GM19452 (cell line): ENCODE measurements at regions not wholly inside any gene's neighbourhood (a gene's known extent, or its start where the extent isn't known, plus 50 kb on each side); places are given as distances from the start of the nearest gene placed in this dataset.
"Not testable (repeated sequence)": the region's sequence is repeated elsewhere in the genome, so short reads cannot be mapped to it uniquely, and the experiment has no call there.

Source experiments
- ATAC-seq: cut with Tn5 transposase; IDR thresholded peaks from one replicate; pipeline ENCODE4 v1.9.1; 2021; ENCODE audit not compliant: unreplicated experiment

GRCh38 chr10:120188950-120189349 lies 268.1 kb upstream of the PLPP4 start:
- no peak for ATAC-seq

GRCh38 chr10:120195984-120196712 lies 260.9 kb upstream of the PLPP4 start:
- ATAC-seq = no peak

- no peak for ATAC-seq
Measured at GRCh38 chr10:120204877-120205276, 252.2 kb upstream of the PLPP4 start.

GRCh38 chr10:120205368-120206018 lies 251.5 kb upstream of the PLPP4 start:
- no peak for ATAC-seq

- no peak for ATAC-seq
Measured at GRCh38 chr10:120208488-120208887, 248.5 kb upstream of the PLPP4 start.

- no peak for ATAC-seq
Measured at GRCh38 chr10:120209124-120209762, 247.8 kb upstream of the PLPP4 start.

- no peak for ATAC-seq
Measured at GRCh38 chr10:120212275-120212674, 244.8 kb upstream of the PLPP4 start.

- ATAC-seq = not testable (repeated sequence)
Measured at GRCh38 chr10:120213283-120213682, 243.7 kb upstream of the PLPP4 start.

GRCh38 chr10:120217736-120218135 lies 239.3 kb upstream of the PLPP4 start:
- ATAC-seq = no peak

- ATAC-seq = no peak
Measured at GRCh38 chr10:120221873-120222485, 235.0 kb upstream of the PLPP4 start.

- ATAC-seq = no peak
Measured at GRCh38 chr10:120229641-120230040, 227.4 kb upstream of the PLPP4 start.

- not testable (repeated sequence) for ATAC-seq
Measured at GRCh38 chr10:120239695-120240094, 217.3 kb upstream of the PLPP4 start.

- ATAC-seq = no peak
Measured at GRCh38 chr10:120251821-120252442, 205.1 kb upstream of the PLPP4 start.

GRCh38 chr10:120253131-120253530 lies 203.9 kb upstream of the PLPP4 start:
- no peak for ATAC-seq

- ATAC-seq = no peak
Measured at GRCh38 chr10:120260456-120260855, 196.6 kb upstream of the PLPP4 start.

GRCh38 chr10:120262857-120263547 lies 194.0 kb upstream of the PLPP4 start:
- ATAC-seq = peak; percentile 87

GRCh38 chr10:120266022-120266421 lies 191.0 kb upstream of the PLPP4 start:
- no peak for ATAC-seq

- ATAC-seq = no peak
Measured at GRCh38 chr10:120270906-120271305, 186.1 kb upstream of the PLPP4 start.

- ATAC-seq = no peak
Measured at GRCh38 chr10:120271696-120272095, 185.3 kb upstream of the PLPP4 start.

GRCh38 chr10:120272350-120272749 lies 184.7 kb upstream of the PLPP4 start:
- no peak for ATAC-seq

GRCh38 chr10:120278069-120278468 lies 179.0 kb upstream of the PLPP4 start:
- ATAC-seq = no peak
